ENCODE measurements at regions not wholly inside any gene's neighbourhood (a gene's known extent, or its start where the extent isn't known, plus 50 kb on each side); places are given as distances from the start of the nearest gene placed in this dataset.

GRCh38 chr4:19987746-19988145 is 264.0 kb upstream of the SLIT2 start:
- no peak for DNase-seq

- DNase-seq = no peak
These were observed 268.6 kb upstream of the SLIT2 start for GRCh38 chr4:19983072-19983471.

- DNase-seq = no peak
These were observed 269.1 kb upstream of the SLIT2 start for GRCh38 chr4:19982556-19982955.

GRCh38 chr4:19971829-19972228 is 279.9 kb upstream of the SLIT2 start:
- DNase-seq = no peak

GRCh38 chr4:19969492-19969891 is 282.2 kb upstream of the SLIT2 start:
- DNase-seq = no peak

- DNase-seq = no peak
These were observed 290.6 kb upstream of the SLIT2 start for GRCh38 chr4:19961091-19961490.

- DNase-seq = no peak
These were observed 292.9 kb upstream of the SLIT2 start for GRCh38 chr4:19958848-19959247.

- no peak for DNase-seq
These were observed 304.4 kb upstream of the SLIT2 start for GRCh38 chr4:19947349-19947748.

GRCh38 chr4:19945979-19946380 is 305.7 kb upstream of the SLIT2 start:
- no peak for DNase-seq

GRCh38 chr4:19945501-19945900 is 306.2 kb upstream of the SLIT2 start:
- no peak for DNase-seq

- DNase-seq = no peak
These were observed 306.9 kb upstream of the SLIT2 start for GRCh38 chr4:19944806-19945205.

GRCh38 chr4:19944251-19944650 is 307.5 kb upstream of the SLIT2 start:
- DNase-seq = no peak

GRCh38 chr4:19941434-19941833 is 310.3 kb upstream of the SLIT2 start:
- no peak for DNase-seq

- DNase-seq = no peak
These were observed 310.8 kb upstream of the SLIT2 start for GRCh38 chr4:19940861-19941260.

- DNase-seq = no peak
These were observed 315.2 kb upstream of the SLIT2 start for GRCh38 chr4:19936476-19936875.

- DNase-seq = no peak
These were observed 321.0 kb upstream of the SLIT2 start for GRCh38 chr4:19930742-19931141.

GRCh38 chr4:19927381-19927780 is 324.3 kb upstream of the SLIT2 start:
- DNase-seq = no peak

- DNase-seq = no peak
These were observed 326.2 kb upstream of the SLIT2 start for GRCh38 chr4:19925516-19925915.

GRCh38 chr4:19924761-19925160 is 326.9 kb upstream of the SLIT2 start:
- DNase-seq = no peak

GRCh38 chr4:19915276-19915675 is 336.4 kb upstream of the SLIT2 start:
- no peak for DNase-seq

GRCh38 chr4:19913650-19914049 is 338.1 kb upstream of the SLIT2 start:
- DNase-seq = no peak

- no peak for DNase-seq
These were observed 340.7 kb upstream of the SLIT2 start for GRCh38 chr4:19910861-19911525.

GRCh38 chr4:19905024-19905423 is 346.7 kb upstream of the SLIT2 start:
- DNase-seq = no peak

- DNase-seq = no peak
These were observed 363.1 kb upstream of the SLIT2 start for GRCh38 chr4:19888587-19888986.

GRCh38 chr4:19883841-19884240 is 367.9 kb upstream of the SLIT2 start:
- DNase-seq = no peak

GRCh38 chr4:19880206-19880605 is 371.5 kb upstream of the SLIT2 start:
- DNase-seq = no peak

All from inflammatory macrophage treated with lipopolysaccharide for 4 hours (primary cell).